Ascending aorta (tissue), 2 donors: ENCODE measurements at regions not wholly inside any gene's neighbourhood (a gene's known extent, or its start where the extent isn't known, plus 50 kb on each side); places are given as distances from the start of the nearest gene placed in this dataset.

ENCODE experiments used
- DNase-seq, 2 donors: peaks; one replicate each; pipeline ENCODE4 v3.0.0-alpha.2; 2019; ENCODE audit warnings: low spot score in 2 of 2
- H3K27ac ChIP-seq, 2 donors: fragments of 200-600 bp; sonication (generic); one replicate each; pipeline ENCODE4 v1.5.1; 2016 to 2017; ENCODE audit warnings: mild to moderate bottlenecking in 1 of 2
- H3K27me3 ChIP-seq: fragments of 200-600 bp; sonication (generic); one replicate; pipeline ENCODE4 v1.5.1; 2017
- H3K36me3 ChIP-seq, 2 donors: fragments of 200-600 bp; sonication (generic); one replicate each; pipeline ENCODE4 v1.5.1; 2016
- H3K4me1 ChIP-seq, 2 donors: fragments of 200-600 bp; sonication (generic); one replicate each; pipeline ENCODE4 v1.5.1; 2016 to 2017; ENCODE audit warnings: mild to moderate bottlenecking in 1 of 2
- H3K4me3 ChIP-seq, 2 donors: fragments of 200-600 bp; sonication (generic); one replicate each; pipeline ENCODE4 v1.5.1; 2016 to 2017; ENCODE audit warnings: mild to moderate bottlenecking in 1 of 2
- H3K9me3 ChIP-seq, 2 donors: fragments of 200-600 bp; sonication (generic); one replicate each; pipeline ENCODE4 v1.5.1; 2016
- intact Hi-C: fragments of 100-400 bp; cut with DNase I; formaldehyde crosslinking; loops from one replicate; pipeline ENCODE4 v1.15.1; 2023
- TF ChIP-seq, protein P1 (sequence below), 3 experiments: fragments of 200-600 bp in 2 of 3; fragments of 450-650 bp in 1 of 3; sonication (generic) in 2 of 3; IDR thresholded peaks; one replicate each; pipeline ENCODE4 v1.5.1; 2016 to 2019; ENCODE audit warnings: antibody characterized with exemption in 3 of 3, mild to moderate bottlenecking in 1 of 3, moderate library complexity in 1 of 3

- no peak for DNase-seq
- H3K4me1 ChIP-seq = no peaks in the 10 kb centered on the region
- TF ChIP-seq, protein P1, sequence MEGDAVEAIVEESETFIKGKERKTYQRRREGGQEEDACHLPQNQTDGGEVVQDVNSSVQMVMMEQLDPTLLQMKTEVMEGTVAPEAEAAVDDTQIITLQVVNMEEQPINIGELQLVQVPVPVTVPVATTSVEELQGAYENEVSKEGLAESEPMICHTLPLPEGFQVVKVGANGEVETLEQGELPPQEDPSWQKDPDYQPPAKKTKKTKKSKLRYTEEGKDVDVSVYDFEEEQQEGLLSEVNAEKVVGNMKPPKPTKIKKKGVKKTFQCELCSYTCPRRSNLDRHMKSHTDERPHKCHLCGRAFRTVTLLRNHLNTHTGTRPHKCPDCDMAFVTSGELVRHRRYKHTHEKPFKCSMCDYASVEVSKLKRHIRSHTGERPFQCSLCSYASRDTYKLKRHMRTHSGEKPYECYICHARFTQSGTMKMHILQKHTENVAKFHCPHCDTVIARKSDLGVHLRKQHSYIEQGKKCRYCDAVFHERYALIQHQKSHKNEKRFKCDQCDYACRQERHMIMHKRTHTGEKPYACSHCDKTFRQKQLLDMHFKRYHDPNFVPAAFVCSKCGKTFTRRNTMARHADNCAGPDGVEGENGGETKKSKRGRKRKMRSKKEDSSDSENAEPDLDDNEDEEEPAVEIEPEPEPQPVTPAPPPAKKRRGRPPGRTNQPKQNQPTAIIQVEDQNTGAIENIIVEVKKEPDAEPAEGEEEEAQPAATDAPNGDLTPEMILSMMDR (IDR thresholded peaks at IDR 0.05) = no peak
- peaks cover 0 to 2% of the 10 kb centered on the region in 2 donors for H3K9me3 ChIP-seq
- H3K27ac ChIP-seq = no peak overlapping the region
- H3K36me3 ChIP-seq = no peaks in the 10 kb centered on the region
- H3K27me3 ChIP-seq = no peaks in the 10 kb centered on the region
- H3K4me3 ChIP-seq = no peak overlapping the region
- intact Hi-C loops = no loop called here
These were observed 252.1 kb downstream of the CDCA7 start for GRCh38 chr2:173606619-173607248.

DNA sequence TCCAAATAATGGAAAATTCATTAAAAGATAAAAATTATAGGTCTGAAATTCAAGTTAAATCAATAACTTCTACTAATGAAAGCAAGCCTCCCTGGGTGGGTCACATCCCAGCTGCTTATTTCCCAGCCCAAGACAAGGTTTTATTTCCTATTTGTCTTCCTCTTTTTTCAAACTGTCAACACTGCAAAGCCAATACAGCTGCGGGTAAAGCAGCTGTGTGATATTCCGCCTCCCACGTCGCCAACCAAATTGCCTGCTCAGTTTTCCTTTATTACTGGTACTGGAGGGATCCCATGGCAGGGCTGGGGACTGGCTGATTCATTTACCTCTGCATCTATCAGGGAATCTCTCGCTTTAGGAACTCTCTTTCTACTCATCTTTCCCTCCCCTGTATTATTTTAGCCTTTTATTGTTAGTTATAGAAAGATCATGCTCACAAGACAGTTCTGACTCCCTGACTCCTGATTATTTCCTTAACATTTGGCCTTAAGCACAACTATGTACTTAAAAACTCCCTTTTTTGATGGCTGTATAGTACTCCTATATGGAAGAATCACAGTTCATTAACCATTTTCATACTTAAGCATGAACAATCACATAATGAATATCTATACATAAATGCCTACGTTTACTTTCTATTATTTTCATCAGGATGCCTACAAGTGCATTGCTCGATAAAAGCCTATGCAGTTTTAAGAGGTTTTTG is 253.1 kb downstream of the CDCA7 start:
- no peaks in the 10 kb centered on the region for H3K27me3 ChIP-seq
- H3K4me3 ChIP-seq = no peak overlapping the region
- intact Hi-C loops = no loop called here
- no peak overlapping the region for H3K27ac ChIP-seq
- H3K36me3 ChIP-seq = no peaks in the 10 kb centered on the region
- DNase-seq = no peak
- no peaks in the 10 kb centered on the region for H3K4me1 ChIP-seq
- TF ChIP-seq, protein P1 (IDR thresholded peaks at IDR 0.05) = no peak
- H3K9me3 ChIP-seq = no peaks in the 10 kb centered on the region

GRCh38 chr2:173611121-173611520 is 256.4 kb downstream of the CDCA7 start:
- no peak for DNase-seq
- Histone ChIP-seq H3K9me3 (no peaks in the 10 kb centered on the region), H3K27me3 (no peaks in the 10 kb centered on the region), H3K4me3 (no peak overlapping the region), H3K4me1 (no peaks in the 10 kb centered on the region), H3K27ac (no peak overlapping the region), H3K36me3 (no peaks in the 10 kb centered on the region)
- TF ChIP-seq, protein P1 (IDR thresholded peaks at IDR 0.05) = no peak
- intact Hi-C loops = no loop called here

- TF ChIP-seq, protein P1 (IDR thresholded peaks at IDR 0.05) = no peak
- DNase-seq = no peak
- Histone ChIP-seq H3K4me1 (no peaks in the 10 kb centered on the region), H3K27ac (no peak overlapping the region), H3K4me3 (no peak overlapping the region), H3K9me3 (no peaks in the 10 kb centered on the region), H3K27me3 (no peaks in the 10 kb centered on the region), H3K36me3 (no peaks in the 10 kb centered on the region)
- intact Hi-C loops = no loop called here
These were observed 257.7 kb downstream of the CDCA7 start for GRCh38 chr2:173612354-173612753.

- Histone ChIP-seq H3K27me3 (no peaks in the 10 kb centered on the region), H3K4me3 (no peak overlapping the region), H3K36me3 (no peaks in the 10 kb centered on the region), H3K9me3 (no peaks in the 10 kb centered on the region), H3K27ac (no peak overlapping the region), H3K4me1 (no peaks in the 10 kb centered on the region)
- no peak for DNase-seq
- intact Hi-C loops = no loop called here
- TF ChIP-seq, protein P1 (IDR thresholded peaks at IDR 0.05) = no peak
These were observed 258.7 kb downstream of the CDCA7 start for GRCh38 chr2:173613386-173613785.
